IPS-NIHi7 (cell line): ENCODE measurements at regions not wholly inside any gene's neighbourhood (a gene's known extent, or its start where the extent isn't known, plus 50 kb on each side); places are given as distances from the start of the nearest gene placed in this dataset.

ENCODE experiments used
- DNase-seq: peaks from one replicate; pipeline ENCODE4 v3.0.0; 2012; ENCODE audit warnings: mixed read lengths; ENCODE audit errors: extremely low spot score

GRCh38 chr1:221459558-221459957 lies 282.3 kb downstream of the DUSP10 start:
- no peak for DNase-seq

DNA sequence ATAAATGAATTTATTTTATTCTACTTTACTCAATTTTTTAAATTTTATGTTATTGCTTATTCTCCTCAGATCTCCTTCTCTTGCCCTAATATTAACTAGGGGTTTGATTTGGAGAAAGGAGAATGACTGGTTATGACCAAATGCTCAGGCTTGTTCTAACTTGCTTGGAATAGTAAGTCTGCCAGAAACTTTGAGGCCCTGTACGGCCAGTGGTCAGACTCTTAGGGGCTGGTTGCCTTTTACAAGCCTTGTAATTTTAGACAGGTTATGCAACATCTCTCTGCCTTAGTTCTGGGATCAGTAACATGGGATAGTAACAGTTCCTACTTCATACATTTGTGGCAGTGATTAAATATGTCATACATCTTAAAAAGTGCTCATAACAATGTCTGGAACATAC lies 279.5 kb downstream of the DUSP10 start:
- DNase-seq, result no peak

GRCh38 chr1:221468546-221468945 lies 273.3 kb downstream of the DUSP10 start:
- no peak for DNase-seq

- DNase-seq, result no peak
Observed at GRCh38 chr1:221469476-221469875, 272.4 kb downstream of the DUSP10 start.

GRCh38 chr1:221470000-221470698 lies 271.7 kb downstream of the DUSP10 start:
- DNase-seq, result no peak

- DNase-seq, result no peak
Observed at GRCh38 chr1:221473411-221473810, 268.5 kb downstream of the DUSP10 start.

- no peak for DNase-seq
Observed at GRCh38 chr1:221477252-221477651, 264.6 kb downstream of the DUSP10 start.

GRCh38 chr1:221478050-221478949 lies 263.6 kb downstream of the DUSP10 start:
- peak; percentile 71 for DNase-seq

DNA sequence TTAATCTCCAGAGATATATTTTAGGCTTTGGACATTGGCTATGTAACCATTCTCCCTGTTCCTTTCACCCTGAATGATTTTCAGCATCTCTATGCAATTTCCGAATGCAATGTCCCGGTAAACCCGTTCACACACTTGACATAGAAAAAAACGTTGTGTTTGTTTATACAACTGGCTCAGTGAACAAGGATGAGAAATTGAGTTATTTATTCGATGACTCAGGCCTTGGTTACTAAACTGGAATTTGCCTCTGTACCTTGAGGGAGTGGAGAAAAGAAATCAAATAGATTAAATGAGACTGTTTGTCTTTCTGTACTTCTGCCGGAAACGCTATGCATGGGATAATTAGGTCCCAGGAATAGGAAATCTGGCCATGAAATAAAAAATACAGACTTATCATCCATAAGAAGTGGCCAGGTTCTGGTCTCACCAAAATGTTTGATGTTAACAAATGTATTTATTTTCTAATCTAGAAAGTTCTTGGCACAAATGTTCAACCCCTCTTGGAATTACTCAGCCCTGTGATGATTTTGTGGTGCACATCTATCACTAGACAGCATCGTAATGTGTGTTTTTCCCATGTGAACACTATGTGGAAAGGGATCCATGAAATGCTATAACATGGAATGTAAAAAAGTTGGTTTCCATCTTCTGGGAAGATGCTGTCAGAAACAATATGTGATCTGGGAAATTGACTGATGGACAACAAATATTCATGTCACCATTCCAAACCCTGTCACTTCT lies 253.9 kb downstream of the DUSP10 start:
- DNase-seq, result no peak

DNA sequence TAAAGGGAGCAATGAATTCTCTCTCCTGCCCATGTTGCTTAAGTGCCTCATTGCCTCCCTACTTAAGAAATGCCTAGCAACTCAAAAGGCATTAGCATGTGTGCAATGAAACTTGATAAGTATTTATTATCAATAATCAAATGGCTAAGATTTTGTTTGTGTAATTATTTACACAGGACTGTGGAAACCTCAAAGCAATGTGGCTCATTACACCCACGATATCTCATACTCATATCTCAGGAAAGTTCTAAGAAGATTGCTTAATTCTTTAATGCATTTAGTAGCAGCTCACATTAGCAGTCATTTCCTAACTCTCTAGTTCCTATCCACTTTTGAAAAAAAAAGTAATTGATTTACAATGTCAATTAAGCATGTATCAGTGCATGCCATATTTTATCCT lies 253.3 kb downstream of the DUSP10 start:
- no peak for DNase-seq

DNA sequence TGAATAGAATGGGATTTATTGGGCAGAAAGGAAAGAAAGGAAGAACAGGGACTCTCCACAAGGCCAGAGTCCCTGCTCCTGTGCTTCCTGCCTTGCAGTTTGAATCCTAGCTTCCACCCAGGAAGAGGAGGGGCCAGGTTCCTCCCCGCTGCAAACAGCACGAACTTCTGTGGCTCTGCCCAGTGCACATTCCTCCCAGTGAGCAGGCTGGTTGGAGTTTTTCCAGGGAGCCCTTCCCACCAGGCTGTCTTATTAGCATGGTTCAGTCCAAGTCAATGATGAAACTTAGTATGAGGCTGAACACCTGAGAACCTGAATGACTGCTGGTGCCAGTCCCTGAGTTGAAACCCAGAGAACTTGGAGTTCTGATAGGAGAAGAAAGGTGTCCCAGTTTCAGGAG lies 247.2 kb downstream of the DUSP10 start:
- no peak for DNase-seq

- DNase-seq, result no peak
Observed at GRCh38 chr1:221497046-221497445, 244.8 kb downstream of the DUSP10 start.

DNA sequence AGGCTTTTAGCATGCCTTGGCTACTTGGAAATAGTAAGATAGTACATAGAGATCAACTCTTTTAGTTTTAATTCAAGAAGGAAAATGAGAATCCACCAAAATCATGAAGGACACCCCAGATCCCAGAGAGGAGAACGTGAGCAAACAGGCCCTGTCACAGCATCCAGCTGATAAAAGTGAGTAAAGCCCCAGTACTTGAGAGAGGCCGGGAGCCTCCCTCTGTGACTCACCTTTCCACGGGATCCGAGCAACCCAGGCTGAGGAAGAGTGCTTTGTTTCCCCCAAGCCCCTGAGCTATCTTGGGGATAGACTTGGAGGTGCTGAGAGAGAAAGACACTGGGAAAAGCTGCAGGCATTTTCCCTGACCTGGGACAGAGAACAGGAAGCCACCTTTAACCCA lies 238.6 kb downstream of the DUSP10 start:
- no peak for DNase-seq

- DNase-seq, result no peak
Observed at GRCh38 chr1:221509575-221510355, 232.1 kb downstream of the DUSP10 start.

GRCh38 chr1:221510793-221511503 lies 230.9 kb downstream of the DUSP10 start:
- DNase-seq, result no peak

GRCh38 chr1:221511797-221512196 lies 230.1 kb downstream of the DUSP10 start:
- DNase-seq, result peak; percentile 29

DNA sequence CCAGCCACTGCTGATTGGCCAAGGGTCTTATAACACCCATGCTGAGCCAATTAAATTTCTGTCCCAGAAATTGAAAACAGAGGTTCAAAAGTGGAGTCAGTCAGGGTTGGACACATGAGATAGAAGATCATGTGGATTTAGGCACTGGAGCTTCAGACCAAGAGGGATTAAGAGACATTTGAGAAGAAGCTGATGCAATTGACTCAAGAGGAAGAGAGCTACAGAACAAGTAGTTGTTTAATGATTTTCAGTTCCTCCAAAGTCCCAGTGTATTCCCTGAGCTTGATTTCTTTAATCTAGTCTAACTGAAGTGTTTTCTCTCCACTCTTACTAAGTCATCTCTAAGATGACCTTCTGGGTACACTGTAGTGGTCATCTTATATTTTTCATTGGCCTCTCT lies 227.1 kb downstream of the DUSP10 start:
- DNase-seq, result no peak

DNA sequence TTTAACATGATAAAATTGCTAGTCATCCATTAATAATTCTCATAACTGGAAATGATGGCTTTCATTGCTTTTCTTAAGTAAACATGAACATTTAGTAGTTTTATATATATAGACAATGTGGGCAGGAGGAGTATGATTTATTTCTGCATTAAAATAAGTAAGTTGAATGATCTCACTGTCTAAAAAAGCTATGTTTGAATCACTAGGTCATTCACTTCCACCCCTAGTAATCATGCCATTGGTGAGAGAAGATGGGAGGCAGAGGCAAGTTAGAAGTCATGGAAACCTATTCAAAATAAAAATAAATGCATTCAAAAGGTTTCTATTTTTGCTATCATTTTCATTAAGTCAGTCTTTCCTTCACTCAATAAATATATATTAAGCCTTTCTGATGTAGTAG lies 226.4 kb downstream of the DUSP10 start:
- no peak for DNase-seq

DNA sequence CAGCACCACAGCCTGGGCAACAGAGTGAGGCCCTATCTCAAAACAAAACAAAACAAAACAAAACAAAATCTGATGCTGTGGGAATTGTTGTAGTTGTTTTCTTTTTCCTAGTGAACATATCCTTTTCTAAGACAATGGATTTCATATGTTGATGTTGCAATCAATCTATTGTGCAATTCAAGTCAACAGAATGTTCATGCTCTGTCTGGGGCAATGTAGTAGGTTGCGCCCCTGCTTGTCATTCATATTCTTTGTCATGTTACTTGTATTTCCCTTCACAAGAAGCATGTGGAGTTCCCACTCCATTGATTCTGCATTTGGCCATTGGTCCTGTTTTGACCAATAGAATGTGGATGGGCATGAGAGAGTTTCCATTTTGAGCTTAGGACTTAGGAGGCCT lies 223.9 kb downstream of the DUSP10 start:
- DNase-seq, result no peak

DNA sequence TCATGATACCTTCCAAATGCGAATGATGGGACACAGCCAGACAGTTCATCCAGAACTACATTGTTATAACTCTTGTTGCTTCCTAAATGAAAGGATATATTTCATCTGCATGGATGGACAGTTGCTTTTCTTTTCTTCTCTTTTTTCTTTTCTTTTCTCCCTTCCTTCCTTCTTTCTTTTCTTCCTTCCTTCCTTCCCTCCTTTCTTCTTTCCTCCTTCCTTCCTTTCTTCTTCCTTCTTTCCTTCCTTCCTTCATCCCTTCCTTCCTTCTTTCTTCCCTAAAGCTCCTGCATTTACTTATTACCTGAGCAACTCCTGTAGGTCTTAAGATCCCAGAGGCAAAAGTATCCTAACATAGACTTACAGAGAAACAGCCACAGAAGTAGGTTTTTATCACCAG lies 221.6 kb downstream of the DUSP10 start:
- DNase-seq, result no peak

DNA sequence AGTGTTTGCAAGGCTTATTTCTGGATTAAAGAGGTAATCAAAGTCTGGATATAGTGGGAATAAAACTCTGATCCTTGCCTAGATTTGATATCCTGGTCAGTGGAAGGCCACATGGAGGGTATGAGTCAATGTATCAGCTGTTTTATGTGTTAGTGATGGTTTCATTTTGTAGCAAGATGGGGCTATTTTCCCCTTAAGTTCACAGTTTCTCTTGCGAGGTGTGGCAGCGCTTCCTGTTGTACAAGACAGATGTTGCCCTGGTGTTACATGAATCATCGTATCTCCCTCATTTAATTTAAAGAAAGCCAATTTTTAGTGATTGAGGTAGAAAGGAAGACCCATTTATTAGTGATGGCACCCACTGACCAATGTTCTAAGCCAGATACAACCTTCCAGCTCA lies 220.2 kb downstream of the DUSP10 start:
- no peak for DNase-seq
